ENCODE measurements at regions not wholly inside any gene's neighbourhood (a gene's known extent, or its start where the extent isn't known, plus 50 kb on each side); places are given as distances from the start of the nearest gene placed in this dataset.

DNA sequence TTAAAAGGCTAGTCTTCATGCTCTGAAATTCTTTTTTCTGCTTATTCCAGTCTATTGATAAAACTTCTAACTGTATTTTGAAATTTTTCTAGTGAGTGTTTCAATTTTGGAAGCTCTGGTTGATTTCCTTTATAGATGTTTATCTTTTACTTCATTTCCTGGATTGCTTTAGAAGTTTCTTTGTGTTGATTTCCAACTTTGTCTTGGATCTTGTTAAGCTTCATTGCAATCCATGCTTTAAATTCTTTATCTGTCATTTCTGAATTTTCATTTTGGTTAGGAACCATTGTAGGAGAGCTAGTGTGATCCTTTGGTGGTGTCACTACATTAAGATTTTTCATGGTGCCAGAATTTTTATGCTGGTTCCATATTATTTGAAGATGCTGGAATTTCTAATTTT lies 105.2 kb upstream of the DCBLD2 start:
- no peak for DNase-seq
- Histone ChIP-seq H3K27me3 (ENCODE audit: low read depth) (no peaks in the 10 kb centered on the region), H3K27ac (no peak overlapping the region), H3K4me1 (no peaks in the 10 kb centered on the region), H3K4me3 (no peak overlapping the region), H3K36me3 (no peaks in the 10 kb centered on the region), H3K9me3 (no peaks in the 10 kb centered on the region)
- TF ChIP-seq, protein P1, sequence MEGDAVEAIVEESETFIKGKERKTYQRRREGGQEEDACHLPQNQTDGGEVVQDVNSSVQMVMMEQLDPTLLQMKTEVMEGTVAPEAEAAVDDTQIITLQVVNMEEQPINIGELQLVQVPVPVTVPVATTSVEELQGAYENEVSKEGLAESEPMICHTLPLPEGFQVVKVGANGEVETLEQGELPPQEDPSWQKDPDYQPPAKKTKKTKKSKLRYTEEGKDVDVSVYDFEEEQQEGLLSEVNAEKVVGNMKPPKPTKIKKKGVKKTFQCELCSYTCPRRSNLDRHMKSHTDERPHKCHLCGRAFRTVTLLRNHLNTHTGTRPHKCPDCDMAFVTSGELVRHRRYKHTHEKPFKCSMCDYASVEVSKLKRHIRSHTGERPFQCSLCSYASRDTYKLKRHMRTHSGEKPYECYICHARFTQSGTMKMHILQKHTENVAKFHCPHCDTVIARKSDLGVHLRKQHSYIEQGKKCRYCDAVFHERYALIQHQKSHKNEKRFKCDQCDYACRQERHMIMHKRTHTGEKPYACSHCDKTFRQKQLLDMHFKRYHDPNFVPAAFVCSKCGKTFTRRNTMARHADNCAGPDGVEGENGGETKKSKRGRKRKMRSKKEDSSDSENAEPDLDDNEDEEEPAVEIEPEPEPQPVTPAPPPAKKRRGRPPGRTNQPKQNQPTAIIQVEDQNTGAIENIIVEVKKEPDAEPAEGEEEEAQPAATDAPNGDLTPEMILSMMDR (IDR thresholded peaks at IDR 0.05): no peak
- intact Hi-C loops (cut with DNase I): no loop called here
- ATAC-seq: no peak

DNA sequence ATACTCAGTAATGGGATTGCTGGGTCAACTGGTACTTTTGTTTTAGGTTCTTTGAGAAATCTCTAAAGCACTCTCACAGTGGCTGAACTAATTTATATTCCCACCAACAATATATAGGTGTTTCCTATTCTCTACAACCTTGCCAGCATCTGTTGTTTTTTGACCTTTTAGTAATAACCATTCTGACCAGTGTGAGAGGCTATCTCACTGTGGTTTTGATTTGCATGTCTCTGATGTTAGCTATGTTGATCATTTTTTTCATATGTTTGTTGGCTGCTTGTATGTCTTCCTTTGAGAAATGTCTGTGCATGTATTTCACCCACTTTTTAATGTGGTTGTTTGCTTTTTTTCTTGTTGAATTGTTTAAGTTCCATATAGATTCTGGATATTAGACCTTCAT lies 98.2 kb upstream of the DCBLD2 start:
- ATAC-seq (no peak), DNase-seq (no peak)
- Histone ChIP-seq H3K27me3 (ENCODE audit: low read depth) (no peaks in the 10 kb centered on the region), H3K4me3 (no peak overlapping the region), H3K27ac (no peak overlapping the region), H3K4me1 (no peaks in the 10 kb centered on the region), H3K9me3 (no peaks in the 10 kb centered on the region), H3K36me3 (no peaks in the 10 kb centered on the region)
- intact Hi-C loops (cut with DNase I): no loop called here
- TF ChIP-seq, protein P1 (IDR thresholded peaks at IDR 0.05): no peak

DNA sequence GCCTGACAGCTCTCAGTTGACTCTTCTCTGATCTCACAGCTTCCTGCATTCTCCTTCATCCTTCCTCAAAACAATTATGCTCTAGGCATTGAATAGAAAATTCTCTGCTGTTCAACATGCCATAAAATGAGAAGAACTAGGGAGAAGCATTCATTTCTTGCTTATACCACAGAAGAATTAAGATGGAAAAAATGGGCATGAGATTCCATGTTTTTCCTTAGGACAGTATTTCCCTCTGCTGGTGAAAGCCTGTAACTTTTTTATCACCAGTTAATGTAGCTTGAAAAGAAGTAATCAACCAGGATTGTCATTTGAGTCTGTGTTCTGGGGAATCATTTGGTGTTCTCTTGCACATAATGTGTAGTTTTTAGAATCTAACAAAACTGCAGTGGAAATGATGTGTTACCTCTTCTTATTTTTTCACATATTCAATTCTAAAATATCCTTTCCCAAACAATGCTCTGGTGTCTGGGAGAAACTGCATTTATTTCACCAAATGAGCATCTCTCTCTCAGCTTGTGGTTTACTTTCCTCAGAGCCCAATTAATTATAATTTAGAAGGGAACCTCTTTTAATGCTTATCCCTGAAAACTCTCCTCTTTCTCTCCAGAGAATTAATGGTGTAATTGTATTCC lies 92.8 kb upstream of the DCBLD2 start:
- Histone ChIP-seq H3K27ac (no peak overlapping the region), H3K4me1 (no peaks in the 10 kb centered on the region), H3K4me3 (no peak overlapping the region), H3K36me3 (no peaks in the 10 kb centered on the region), H3K9me3 (no peaks in the 10 kb centered on the region), H3K27me3 (ENCODE audit: low read depth) (no peaks in the 10 kb centered on the region)
- intact Hi-C loops (cut with DNase I): loop anchor here (5.0 kb wide), 1 partner anchor 177 kb away; no protein-coding TSS in a partner anchor
- TF ChIP-seq, protein P1 (IDR thresholded peaks at IDR 0.05): peak; percentile 64
- DNase-seq (no peak), ATAC-seq (no peak)

DNA sequence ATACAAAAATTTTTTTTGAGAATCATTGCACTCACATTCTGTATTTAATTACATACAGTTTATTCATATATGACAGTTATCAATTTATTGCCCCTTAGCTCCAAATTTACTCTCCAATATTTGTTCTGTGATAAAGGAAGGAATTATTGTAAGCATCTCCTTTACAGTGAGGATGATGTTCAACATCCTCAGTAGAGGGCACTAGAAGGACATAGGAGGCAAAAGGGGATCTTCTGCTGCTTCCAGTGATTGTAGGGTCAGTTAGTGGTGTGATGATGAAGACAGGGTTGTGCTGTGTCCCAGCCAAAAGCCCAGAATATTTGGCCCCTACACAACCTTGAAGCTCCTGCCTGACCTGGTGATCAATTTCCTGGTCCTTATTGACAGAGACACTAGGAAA lies 89.9 kb upstream of the DCBLD2 start:
- DNase-seq (no peak), ATAC-seq (no peak)
- H3K36me3 ChIP-seq: no peaks in the 10 kb centered on the region
- no peak overlapping the region for H3K4me3 ChIP-seq
- H3K27me3 ChIP-seq (ENCODE audit: low read depth): no peaks in the 10 kb centered on the region
- no peak overlapping the region for H3K27ac ChIP-seq
- H3K4me1 ChIP-seq: peaks cover under 1% of the 10 kb centered on the region
- intact Hi-C loops (cut with DNase I): loop anchor here (5.0 kb wide), 1 partner anchor 174 kb away; no protein-coding TSS in a partner anchor
- no peaks in the 10 kb centered on the region for H3K9me3 ChIP-seq
- TF ChIP-seq, protein P1 (IDR thresholded peaks at IDR 0.05): no peak

DNA sequence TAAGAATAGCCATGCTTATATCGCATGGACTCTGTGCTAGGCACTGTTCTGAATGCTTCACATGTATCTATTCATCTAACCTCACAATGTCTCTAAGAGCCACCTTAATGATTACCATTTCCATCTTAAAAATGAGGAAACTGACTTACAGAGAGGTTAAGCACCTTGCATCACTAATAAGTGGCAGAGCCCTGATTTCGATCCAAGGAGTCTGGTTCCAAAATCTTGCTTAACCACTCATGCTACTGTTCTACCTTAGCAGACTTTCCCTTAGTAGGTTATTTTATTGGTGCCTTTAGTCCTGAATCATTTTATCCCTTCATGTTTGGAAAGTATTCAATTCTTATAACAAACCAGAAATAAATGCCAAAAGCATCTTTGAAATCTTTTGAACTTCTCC lies 89.2 kb upstream of the DCBLD2 start:
- DNase-seq (no peak), ATAC-seq (peak in 1 of 2 donors; percentile 76)
- TF ChIP-seq, protein P1 (IDR thresholded peaks at IDR 0.05): no peak
- Histone ChIP-seq H3K4me3 (no peak overlapping the region), H3K27me3 (ENCODE audit: low read depth) (no peaks in the 10 kb centered on the region), H3K4me1 (peaks cover 5% of the 10 kb centered on the region), H3K36me3 (no peaks in the 10 kb centered on the region), H3K27ac (no peak overlapping the region), H3K9me3 (no peaks in the 10 kb centered on the region)
- intact Hi-C loops (cut with DNase I): loop anchor here (5.0 kb wide), 1 partner anchor 173 kb away; no protein-coding TSS in a partner anchor
